HEK293 (cell line): ENCODE measurements at regions not wholly inside any gene's neighbourhood (a gene's known extent, or its start where the extent isn't known, plus 50 kb on each side); places are given as distances from the start of the nearest gene placed in this dataset.

Experiments used
- TCF7L2 ChIP-seq: IDR thresholded peaks from 2 replicates; pipeline ENCODE4 v1.6.1; 2011; ENCODE audit warnings: low read depth, mild to moderate bottlenecking, inconsistent platforms, low read length, moderate library complexity, borderline replicate concordance
- ZNF138 ChIP-seq: fragments of 450-650 bp; formaldehyde crosslinking; IDR thresholded peaks from 2 replicates; pipeline ENCODE4 v1.5.1; 2016; ENCODE audit warnings: missing biosample characterization, missing genetic modification characterization, borderline replicate concordance
- ZNF501 ChIP-seq: fragments of 450-650 bp; formaldehyde crosslinking; IDR thresholded peaks from 2 replicates; pipeline ENCODE4 v1.5.1; 2016; ENCODE audit warnings: missing biosample characterization, missing genetic modification characterization
- TF ChIP-seq, protein P1 (sequence below): fragments of 450-650 bp; formaldehyde crosslinking; IDR thresholded peaks from 2 replicates; pipeline ENCODE4 v1.5.1; 2016; ENCODE audit warnings: missing biosample characterization, missing genetic modification characterization
- TF ChIP-seq, protein P2 (sequence below): sonication (generic); formaldehyde crosslinking; IDR thresholded peaks from 2 replicates; pipeline ENCODE4 v1.8.1; 2022; ENCODE audit warnings: mild to moderate bottlenecking, moderate library complexity, missing genetic modification reagents
- TF ChIP-seq, protein P3 (sequence below): fragments of 450-650 bp; formaldehyde crosslinking; IDR thresholded peaks from 2 replicates; pipeline ENCODE4 v1.5.1; 2016; ENCODE audit warnings: missing biosample characterization, missing genetic modification characterization

DNA sequence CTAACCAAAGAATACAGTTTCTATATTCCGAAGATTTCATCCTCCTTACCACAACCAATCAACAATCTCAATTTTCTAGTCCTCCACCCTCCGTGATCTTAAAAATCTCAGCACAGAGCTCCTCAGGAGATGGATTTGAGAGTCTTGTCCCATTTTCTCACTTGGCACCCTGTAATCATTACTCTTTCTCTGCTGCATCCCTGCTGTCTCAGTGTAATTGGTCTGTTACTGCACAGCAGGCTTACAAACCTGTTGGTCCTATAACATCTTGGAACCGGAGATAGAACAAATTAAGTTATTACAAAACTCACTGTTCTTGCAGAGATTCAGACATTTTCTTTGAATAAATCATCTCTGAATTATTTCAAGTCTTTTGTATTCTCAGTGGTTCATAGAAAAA is 1227.2 kb downstream of the JRKL start:
- TF ChIP-seq, protein P1, sequence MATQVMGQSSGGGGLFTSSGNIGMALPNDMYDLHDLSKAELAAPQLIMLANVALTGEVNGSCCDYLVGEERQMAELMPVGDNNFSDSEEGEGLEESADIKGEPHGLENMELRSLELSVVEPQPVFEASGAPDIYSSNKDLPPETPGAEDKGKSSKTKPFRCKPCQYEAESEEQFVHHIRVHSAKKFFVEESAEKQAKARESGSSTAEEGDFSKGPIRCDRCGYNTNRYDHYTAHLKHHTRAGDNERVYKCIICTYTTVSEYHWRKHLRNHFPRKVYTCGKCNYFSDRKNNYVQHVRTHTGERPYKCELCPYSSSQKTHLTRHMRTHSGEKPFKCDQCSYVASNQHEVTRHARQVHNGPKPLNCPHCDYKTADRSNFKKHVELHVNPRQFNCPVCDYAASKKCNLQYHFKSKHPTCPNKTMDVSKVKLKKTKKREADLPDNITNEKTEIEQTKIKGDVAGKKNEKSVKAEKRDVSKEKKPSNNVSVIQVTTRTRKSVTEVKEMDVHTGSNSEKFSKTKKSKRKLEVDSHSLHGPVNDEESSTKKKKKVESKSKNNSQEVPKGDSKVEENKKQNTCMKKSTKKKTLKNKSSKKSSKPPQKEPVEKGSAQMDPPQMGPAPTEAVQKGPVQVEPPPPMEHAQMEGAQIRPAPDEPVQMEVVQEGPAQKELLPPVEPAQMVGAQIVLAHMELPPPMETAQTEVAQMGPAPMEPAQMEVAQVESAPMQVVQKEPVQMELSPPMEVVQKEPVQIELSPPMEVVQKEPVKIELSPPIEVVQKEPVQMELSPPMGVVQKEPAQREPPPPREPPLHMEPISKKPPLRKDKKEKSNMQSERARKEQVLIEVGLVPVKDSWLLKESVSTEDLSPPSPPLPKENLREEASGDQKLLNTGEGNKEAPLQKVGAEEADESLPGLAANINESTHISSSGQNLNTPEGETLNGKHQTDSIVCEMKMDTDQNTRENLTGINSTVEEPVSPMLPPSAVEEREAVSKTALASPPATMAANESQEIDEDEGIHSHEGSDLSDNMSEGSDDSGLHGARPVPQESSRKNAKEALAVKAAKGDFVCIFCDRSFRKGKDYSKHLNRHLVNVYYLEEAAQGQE: no peak
- TF ChIP-seq ZNF138 (tag by site-specific recombination) (no peak), ZNF501 (no peak), TCF7L2 (no peak)
- TF ChIP-seq, protein P2, sequence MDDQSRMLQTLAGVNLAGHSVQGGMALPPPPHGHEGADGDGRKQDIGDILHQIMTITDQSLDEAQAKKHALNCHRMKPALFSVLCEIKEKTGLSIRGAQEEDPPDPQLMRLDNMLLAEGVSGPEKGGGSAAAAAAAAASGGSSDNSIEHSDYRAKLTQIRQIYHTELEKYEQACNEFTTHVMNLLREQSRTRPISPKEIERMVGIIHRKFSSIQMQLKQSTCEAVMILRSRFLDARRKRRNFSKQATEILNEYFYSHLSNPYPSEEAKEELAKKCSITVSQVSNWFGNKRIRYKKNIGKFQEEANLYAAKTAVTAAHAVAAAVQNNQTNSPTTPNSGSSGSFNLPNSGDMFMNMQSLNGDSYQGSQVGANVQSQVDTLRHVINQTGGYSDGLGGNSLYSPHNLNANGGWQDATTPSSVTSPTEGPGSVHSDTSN (CRISPR knock-in tag): no peak
- TF ChIP-seq, protein P3, sequence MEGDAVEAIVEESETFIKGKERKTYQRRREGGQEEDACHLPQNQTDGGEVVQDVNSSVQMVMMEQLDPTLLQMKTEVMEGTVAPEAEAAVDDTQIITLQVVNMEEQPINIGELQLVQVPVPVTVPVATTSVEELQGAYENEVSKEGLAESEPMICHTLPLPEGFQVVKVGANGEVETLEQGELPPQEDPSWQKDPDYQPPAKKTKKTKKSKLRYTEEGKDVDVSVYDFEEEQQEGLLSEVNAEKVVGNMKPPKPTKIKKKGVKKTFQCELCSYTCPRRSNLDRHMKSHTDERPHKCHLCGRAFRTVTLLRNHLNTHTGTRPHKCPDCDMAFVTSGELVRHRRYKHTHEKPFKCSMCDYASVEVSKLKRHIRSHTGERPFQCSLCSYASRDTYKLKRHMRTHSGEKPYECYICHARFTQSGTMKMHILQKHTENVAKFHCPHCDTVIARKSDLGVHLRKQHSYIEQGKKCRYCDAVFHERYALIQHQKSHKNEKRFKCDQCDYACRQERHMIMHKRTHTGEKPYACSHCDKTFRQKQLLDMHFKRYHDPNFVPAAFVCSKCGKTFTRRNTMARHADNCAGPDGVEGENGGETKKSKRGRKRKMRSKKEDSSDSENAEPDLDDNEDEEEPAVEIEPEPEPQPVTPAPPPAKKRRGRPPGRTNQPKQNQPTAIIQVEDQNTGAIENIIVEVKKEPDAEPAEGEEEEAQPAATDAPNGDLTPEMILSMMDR (tag by site-specific recombination): no peak
